Liver (tissue), 8 donors: ENCODE measurements at regions not wholly inside any gene's neighbourhood (a gene's known extent, or its start where the extent isn't known, plus 50 kb on each side); places are given as distances from the start of the nearest gene placed in this dataset.

ENCODE experiments used
- DNase-seq: peaks from one replicate; pipeline ENCODE4 v3.0.0-alpha.2; 2017; ENCODE audit warnings: low spot score
- H3K27ac ChIP-seq, 2 donors: one replicate each; pipeline ENCODE4 v1.7.0; 2013; ENCODE audit warnings: inconsistent platforms in 2 of 2, low read length in 2 of 2, control low read depth in 1 of 2, low read depth in 1 of 2, mild to moderate bottlenecking in 1 of 2
- H3K27me3 ChIP-seq, 4 donors: one replicate each; pipeline versions ENCODE4 v1.6.1 to v1.7.0; 2013; ENCODE audit warnings: low read length in 3 of 4, inconsistent platforms in 1 of 4, mild to moderate bottlenecking in 1 of 4, moderate library complexity in 1 of 4; ENCODE audit not compliant: control insufficient read depth in 4 of 4, insufficient read depth in 4 of 4
- H3K36me3 ChIP-seq, 4 donors: one replicate each; pipeline versions ENCODE4 v1.6.1 to v1.7.0; 2013; ENCODE audit warnings: low read length in 3 of 4, mild to moderate bottlenecking in 3 of 4, low read depth in 1 of 4, moderate library complexity in 1 of 4; ENCODE audit not compliant: control insufficient read depth in 4 of 4, insufficient read depth in 3 of 4
- H3K4me1 ChIP-seq, 4 donors: one replicate each; pipeline versions ENCODE4 v1.6.1 to v1.7.0; 2013; ENCODE audit warnings: low read length in 3 of 4, mild to moderate bottlenecking in 3 of 4, moderate library complexity in 1 of 4; ENCODE audit not compliant: control insufficient read depth in 4 of 4, insufficient read depth in 4 of 4
- H3K4me3 ChIP-seq, 3 donors: one replicate each; pipeline versions ENCODE4 v1.6.1 to v1.7.0; 2013; ENCODE audit warnings: low read length in 3 of 3, control low read depth in 1 of 3, low read depth in 1 of 3, mild to moderate bottlenecking in 1 of 3
- H3K9ac ChIP-seq, 2 donors: one replicate each; pipeline ENCODE4 v1.7.0; 2013; ENCODE audit warnings: low read length in 2 of 2, mild to moderate bottlenecking in 2 of 2, moderate library complexity in 2 of 2, control low read depth in 1 of 2, low read depth in 1 of 2
- H3K9me3 ChIP-seq, 4 donors: one replicate each; pipeline versions ENCODE4 v1.6.1 to v1.7.0; 2013; ENCODE audit warnings: low read length in 3 of 4; ENCODE audit not compliant: control insufficient read depth in 4 of 4
- ATF3 ChIP-seq: IDR thresholded peaks from 2 replicates; pipeline ENCODE4 v1.6.1; 2016; ENCODE audit warnings: antibody characterized with exemption
- CTCF ChIP-seq: fragments of 150-350 bp; IDR thresholded peaks from 2 replicates; pipeline ENCODE4 v1.5.1; 2017; ENCODE audit warnings: improper control_type of control experiment, low read depth, low read length; ENCODE audit not compliant: missing input control
- EGR1 ChIP-seq, 2 donors: IDR thresholded peaks; 2 replicates each; pipeline ENCODE4 v1.6.1; 2016 to 2018; ENCODE audit warnings: antibody characterized with exemption in 2 of 2, low read depth in 2 of 2
- FOXA1 ChIP-seq: IDR thresholded peaks from 2 replicates; pipeline ENCODE4 v1.6.1; 2016; ENCODE audit warnings: antibody characterized with exemption
- FOXA2 ChIP-seq: IDR thresholded peaks from 2 replicates; pipeline ENCODE4 v1.6.1; 2016; ENCODE audit warnings: antibody characterized with exemption
- GABPA ChIP-seq, 2 donors: IDR thresholded peaks in 1 of 2; conservative IDR thresholded peaks in 1 of 2; 2 replicates each; pipeline ENCODE4 v1.6.1; 2016; ENCODE audit warnings: antibody characterized with exemption in 2 of 2, mild to moderate bottlenecking in 1 of 2, moderate library complexity in 1 of 2
- HNF4G ChIP-seq: IDR thresholded peaks from 2 replicates; pipeline ENCODE4 v1.6.1; 2016; ENCODE audit warnings: antibody characterized with exemption
- RAD21 ChIP-seq, 2 donors: IDR thresholded peaks; 2 replicates each; pipeline ENCODE4 v1.6.1; 2016; ENCODE audit warnings: antibody characterized with exemption in 2 of 2, mild to moderate bottlenecking in 2 of 2
- REST ChIP-seq: IDR thresholded peaks from 2 replicates; pipeline ENCODE4 v1.6.1; 2016; ENCODE audit warnings: antibody characterized with exemption, mild to moderate bottlenecking
- SP1 ChIP-seq: IDR thresholded peaks from 2 replicates; pipeline ENCODE4 v1.6.1; 2018; ENCODE audit warnings: antibody characterized with exemption, mild to moderate bottlenecking
- TAF1 ChIP-seq: conservative IDR thresholded peaks from 2 replicates; pipeline ENCODE4 v1.6.1; 2016; ENCODE audit warnings: antibody characterized with exemption, mild to moderate bottlenecking
- YY1 ChIP-seq: IDR thresholded peaks from 2 replicates; pipeline ENCODE4 v1.6.1; 2016; ENCODE audit warnings: antibody characterized with exemption, mild to moderate bottlenecking
- WGBS: extraction: QIAGEN DNeasy Blood & Tissue Kit; methylation state at CpG from one replicate; pipeline ENCODE4 v1.1.7; 2013; 5-methylcytosine and 5-hydroxymethylcytosine counted together
- TF ChIP-seq, protein P1 (sequence below): IDR thresholded peaks from 2 replicates; pipeline ENCODE4 v1.6.1; 2016; ENCODE audit warnings: antibody characterized with exemption
- donor health status: healthy.
- donor health status: healthy.
- donor health status: healthy.
- donor health status: healthy.
- donor health status: healthy.

DNA sequence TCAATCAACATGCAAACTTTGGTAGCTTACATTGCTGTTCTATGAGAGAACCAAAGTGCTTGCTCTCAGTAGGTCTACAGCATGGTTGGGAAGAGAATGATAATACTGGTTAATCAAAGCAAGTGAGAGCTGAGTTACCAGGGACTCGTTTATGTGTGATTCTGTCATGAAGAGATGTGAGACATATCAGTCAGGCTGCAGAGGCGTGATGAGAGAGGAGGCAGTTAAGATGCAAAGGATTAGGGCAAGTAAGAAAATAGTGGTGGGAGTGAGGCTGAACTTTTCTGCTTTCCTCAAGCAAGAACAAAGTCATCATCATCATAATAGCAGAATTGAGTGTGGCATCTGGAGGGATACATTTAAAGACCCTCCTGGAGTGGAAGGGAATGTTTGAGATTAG, 86.5 kb downstream of the RPS12 start (continued):
- TF ChIP-seq CTCF: no peak

DNA sequence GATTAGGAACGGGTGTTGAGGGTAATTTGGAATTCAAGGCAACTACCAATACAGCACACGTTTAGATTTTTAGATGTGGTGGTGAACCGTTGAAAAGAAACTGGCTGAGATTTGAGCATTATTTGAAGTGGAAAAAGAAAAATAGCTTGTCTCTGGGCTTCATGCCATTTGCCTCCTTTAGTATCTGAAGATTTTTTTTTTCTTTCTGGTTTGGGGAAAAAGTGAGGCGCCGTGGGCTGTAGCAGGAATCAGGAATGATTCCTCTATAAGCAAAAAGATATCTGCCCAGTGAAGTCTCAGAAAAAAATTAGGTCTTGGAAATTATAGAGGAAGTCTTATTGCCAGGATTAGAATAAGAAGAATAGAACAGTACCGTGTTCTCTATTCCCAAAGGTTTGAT, 88.5 kb downstream of the RPS12 start:
- Histone ChIP-seq H3K9me3 (peaks cover 0 to 1% (median 0%) of the 10 kb centered on the region in 4 donors), H3K27me3 (no peaks in the 10 kb centered on the region), H3K36me3 (no peaks in the 10 kb centered on the region), H3K27ac (no peak overlapping the region), H3K4me1 (no peaks in the 10 kb centered on the region), H3K9ac (no peak overlapping the region), H3K4me3 (no peak overlapping the region)
- TF ChIP-seq EGR1 (IDR thresholded peaks at IDR 0.05; ENCODE audit: low read depth in 2 of 2) (no peak), FOXA2 (no peak), YY1 (no peak), TAF1 (no peak), REST (no peak), FOXA1 (no peak), SP1 (no peak), CTCF (no peak), GABPA (IDR thresholded peaks at IDR 0.05 in 1 of 2, conservative IDR thresholded peaks at IDR 0.05 in 1 of 2) (no peak), RAD21 (IDR thresholded peaks at IDR 0.05) (no peak), ATF3 (no peak)
- DNase-seq: no peak
- WGBS: 87% methylated on average over 6 of the region's 6 CpGs

- DNase-seq: no peak
- H3K27ac ChIP-seq: no peak overlapping the region
- 61% methylated on average over 1 of the region's 1 CpG for WGBS
- TF ChIP-seq RAD21 (IDR thresholded peaks at IDR 0.05) (no peak), HNF4G (no peak), TAF1 (no peak), SP1 (no peak), REST (no peak), FOXA2 (no peak), CTCF (no peak)
- TF ChIP-seq, protein P1, sequence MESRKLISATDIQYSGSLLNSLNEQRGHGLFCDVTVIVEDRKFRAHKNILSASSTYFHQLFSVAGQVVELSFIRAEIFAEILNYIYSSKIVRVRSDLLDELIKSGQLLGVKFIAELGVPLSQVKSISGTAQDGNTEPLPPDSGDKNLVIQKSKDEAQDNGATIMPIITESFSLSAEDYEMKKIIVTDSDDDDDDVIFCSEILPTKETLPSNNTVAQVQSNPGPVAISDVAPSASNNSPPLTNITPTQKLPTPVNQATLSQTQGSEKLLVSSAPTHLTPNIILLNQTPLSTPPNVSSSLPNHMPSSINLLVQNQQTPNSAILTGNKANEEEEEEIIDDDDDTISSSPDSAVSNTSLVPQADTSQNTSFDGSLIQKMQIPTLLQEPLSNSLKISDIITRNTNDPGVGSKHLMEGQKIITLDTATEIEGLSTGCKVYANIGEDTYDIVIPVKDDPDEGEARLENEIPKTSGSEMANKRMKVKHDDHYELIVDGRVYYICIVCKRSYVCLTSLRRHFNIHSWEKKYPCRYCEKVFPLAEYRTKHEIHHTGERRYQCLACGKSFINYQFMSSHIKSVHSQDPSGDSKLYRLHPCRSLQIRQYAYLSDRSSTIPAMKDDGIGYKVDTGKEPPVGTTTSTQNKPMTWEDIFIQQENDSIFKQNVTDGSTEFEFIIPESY: no peak
Observed at GRCh38 chr6:132907231-132907630, 92.9 kb downstream of the RPS12 start.

More at GRCh38 chr6:132907231-132907630, 92.9 kb downstream of the RPS12 start:
- Histone ChIP-seq H3K4me1 (no peaks in the 10 kb centered on the region), H3K9ac (no peak overlapping the region), H3K9me3 (peaks cover 0 to 1% (median 0%) of the 10 kb centered on the region in 4 donors), H3K4me3 (no peak overlapping the region), H3K27me3 (no peaks in the 10 kb centered on the region), H3K36me3 (no peaks in the 10 kb centered on the region)
